MCF 10A (cell line): ENCODE measurements at regions not wholly inside any gene's neighbourhood (a gene's known extent, or its start where the extent isn't known, plus 50 kb on each side); places are given as distances from the start of the nearest gene placed in this dataset.
"Not testable (repeated sequence)": the region's sequence is repeated elsewhere in the genome, so short reads cannot be mapped to it uniquely, and the experiment has no call there.

Experiments used
- BruUV-seq: library from RNA; stranded (reverse); fragments of 400-500 nt; replicated peaks from 2 replicates; lab custom pipeline; 2021; lab: Mats Ljungman, UMichigan
- CTCF ChIA-PET: fragments of 300-600 bp; sonication (Branson Sonifier 250); formaldehyde crosslinking; extraction: SDS; loops from one replicate; lab custom pipeline; 2021; ENCODE audit warnings: antibody characterized with exemption, inconsistent platforms; lab: Yijun Ruan, JAX
- POLR2A ChIA-PET: fragments of 300-600, 350-650 bp; sonication (Branson Sonifier 250); formaldehyde crosslinking; extraction: SDS; loops from one replicate; lab custom pipeline; 2020; ENCODE audit warnings: antibody characterized with exemption, inconsistent platforms; lab: Yijun Ruan, JAX
- DNase-seq: peaks from one replicate; pipeline ENCODE4 v3.0.0-alpha.2; 2018; ENCODE audit not compliant: unreplicated experiment
- H3K27ac Mint-ChIP-seq: one replicate; pipeline ENCODE4 v1.8.0; 2022; ENCODE audit warnings: mild to moderate bottlenecking, low read depth, mixed read lengths; ENCODE audit not compliant: unreplicated experiment
- H3K27me3 Mint-ChIP-seq: one replicate; pipeline ENCODE4 v1.8.0; 2022; ENCODE audit warnings: mixed read lengths; ENCODE audit not compliant: insufficient read depth, unreplicated experiment
- H3K36me3 Mint-ChIP-seq: one replicate; pipeline ENCODE4 v1.8.0; 2022; ENCODE audit warnings: mild to moderate bottlenecking, moderate library complexity, mixed read lengths; ENCODE audit not compliant: insufficient read depth, unreplicated experiment
- H3K4me1 Mint-ChIP-seq: one replicate; pipeline ENCODE4 v1.8.0; 2022; ENCODE audit warnings: mixed read lengths; ENCODE audit not compliant: insufficient read depth, unreplicated experiment
- H3K4me3 Mint-ChIP-seq: one replicate; pipeline ENCODE4 v1.8.0; 2022; ENCODE audit warnings: mild to moderate bottlenecking, moderate library complexity, mixed read lengths; ENCODE audit not compliant: unreplicated experiment
- H3K9me3 Mint-ChIP-seq: one replicate; pipeline ENCODE4 v1.8.0; 2022; ENCODE audit warnings: mixed read lengths; ENCODE audit not compliant: unreplicated experiment
- intact Hi-C: fragments of 100-400 bp; cut with micrococcal nuclease; formaldehyde crosslinking; loops from 2 replicates; pipeline ENCODE4 v1.14.1; 2022
- TF ChIP-seq, protein P1 (sequence below): fragments of 200-600 bp; IDR thresholded peaks from one replicate; pipeline ENCODE4 v1.8.0; 2022; ENCODE audit warnings: antibody characterized with exemption, mild to moderate bottlenecking; ENCODE audit not compliant: unreplicated experiment

DNA sequence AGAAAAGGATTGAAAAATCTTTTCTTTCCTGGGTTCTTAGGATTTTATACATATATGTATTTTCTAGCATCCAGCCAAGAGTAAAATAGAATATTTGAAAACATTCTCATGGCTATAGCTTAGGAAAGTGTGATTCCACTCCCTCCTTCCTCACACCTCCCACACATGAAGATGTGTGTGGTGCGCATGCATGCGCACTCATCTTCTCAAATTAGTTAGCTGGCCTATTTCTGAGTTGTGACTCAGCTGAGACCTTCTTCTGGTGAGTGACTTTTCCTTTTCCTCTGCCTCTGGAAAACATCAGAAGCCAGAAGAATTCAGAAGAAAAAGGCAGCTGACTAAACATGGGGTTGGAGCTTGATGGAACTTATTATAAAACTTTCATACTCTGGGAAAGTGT is 149.8 kb downstream of the OR4C45 start:
- Mint-ChIP-seq H3K4me3 (no peak overlapping the region), H3K36me3 (no peaks in the 10 kb centered on the region), H3K27me3 (no peaks in the 10 kb centered on the region), H3K9me3 (no peaks in the 10 kb centered on the region), H3K4me1 (peaks cover 9% of the 10 kb centered on the region), H3K27ac (no peak overlapping the region)
- TF ChIP-seq, protein P1, sequence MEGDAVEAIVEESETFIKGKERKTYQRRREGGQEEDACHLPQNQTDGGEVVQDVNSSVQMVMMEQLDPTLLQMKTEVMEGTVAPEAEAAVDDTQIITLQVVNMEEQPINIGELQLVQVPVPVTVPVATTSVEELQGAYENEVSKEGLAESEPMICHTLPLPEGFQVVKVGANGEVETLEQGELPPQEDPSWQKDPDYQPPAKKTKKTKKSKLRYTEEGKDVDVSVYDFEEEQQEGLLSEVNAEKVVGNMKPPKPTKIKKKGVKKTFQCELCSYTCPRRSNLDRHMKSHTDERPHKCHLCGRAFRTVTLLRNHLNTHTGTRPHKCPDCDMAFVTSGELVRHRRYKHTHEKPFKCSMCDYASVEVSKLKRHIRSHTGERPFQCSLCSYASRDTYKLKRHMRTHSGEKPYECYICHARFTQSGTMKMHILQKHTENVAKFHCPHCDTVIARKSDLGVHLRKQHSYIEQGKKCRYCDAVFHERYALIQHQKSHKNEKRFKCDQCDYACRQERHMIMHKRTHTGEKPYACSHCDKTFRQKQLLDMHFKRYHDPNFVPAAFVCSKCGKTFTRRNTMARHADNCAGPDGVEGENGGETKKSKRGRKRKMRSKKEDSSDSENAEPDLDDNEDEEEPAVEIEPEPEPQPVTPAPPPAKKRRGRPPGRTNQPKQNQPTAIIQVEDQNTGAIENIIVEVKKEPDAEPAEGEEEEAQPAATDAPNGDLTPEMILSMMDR: no peak
- no TSS peak for BruUV-seq
- no peak for DNase-seq
- intact Hi-C loops: no loop called here
- CTCF ChIA-PET: no interaction called here
- POLR2A ChIA-PET: no interaction called here

DNA sequence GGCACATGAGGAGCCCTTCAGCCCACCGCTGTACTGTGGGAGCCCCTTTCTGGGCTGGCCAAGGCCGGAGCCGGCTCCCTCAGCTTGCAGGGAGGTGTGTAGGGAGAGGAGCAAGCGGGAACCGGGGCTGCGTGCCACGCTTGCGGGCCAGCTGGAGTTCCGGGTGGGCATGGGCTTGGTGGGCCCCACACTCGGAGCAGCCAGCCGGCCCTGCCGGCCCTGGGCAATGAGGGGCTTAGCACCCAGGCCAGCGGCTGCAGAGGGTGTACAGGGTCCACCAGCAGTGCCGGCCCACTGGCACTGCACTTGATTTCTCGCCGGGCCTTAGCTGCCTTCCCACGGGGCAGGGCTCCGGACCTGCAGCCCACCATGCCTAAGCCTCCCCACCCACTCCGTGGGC is 150.5 kb downstream of the OR4C45 start:
- BruUV-seq, H3K36me3 Mint-ChIP-seq, intact Hi-C loops, H3K4me3 Mint-ChIP-seq, H3K27ac Mint-ChIP-seq, POLR2A ChIA-PET, H3K4me1 Mint-ChIP-seq, DNase-seq, H3K9me3 Mint-ChIP-seq, H3K27me3 Mint-ChIP-seq: not testable (repeated sequence)
- CTCF ChIA-PET: interaction anchor here (0.7 kb wide), 1 partner anchor 8 kb away, joined by 3 read pairs; no protein-coding TSS in a partner anchor

DNA sequence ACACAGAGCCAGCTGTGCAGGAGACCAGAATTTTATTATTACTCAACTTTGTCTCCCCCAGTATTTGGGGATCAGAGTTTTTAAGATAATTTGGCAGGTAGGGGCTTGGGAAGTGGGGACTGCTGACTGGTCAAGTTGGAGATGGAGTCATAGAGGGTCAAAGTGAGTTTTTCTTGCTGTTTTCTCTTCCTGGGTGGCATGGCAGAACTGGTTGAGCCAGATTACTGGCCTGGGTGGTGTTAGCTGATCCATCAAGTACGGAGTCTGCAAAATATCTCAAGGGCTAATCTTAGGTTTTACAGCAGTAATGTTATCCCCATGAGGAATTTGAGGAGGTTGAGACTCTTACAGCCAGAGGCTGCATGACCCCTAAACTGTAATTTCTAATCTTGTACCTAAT is 153.5 kb downstream of the OR4C45 start:
- Mint-ChIP-seq H3K4me1 (no peaks in the 10 kb centered on the region), H3K36me3 (peaks cover 6% of the 10 kb centered on the region), H3K27ac (no peak overlapping the region), H3K9me3 (no peaks in the 10 kb centered on the region), H3K27me3 (no peaks in the 10 kb centered on the region), H3K4me3 (no peak overlapping the region)
- no TSS peak for BruUV-seq
- TF ChIP-seq, protein P1: no peak
- DNase-seq: no peak
- ChIA-PET POLR2A (no interaction called here), CTCF (no interaction called here)
- intact Hi-C loops: no loop called here

DNA sequence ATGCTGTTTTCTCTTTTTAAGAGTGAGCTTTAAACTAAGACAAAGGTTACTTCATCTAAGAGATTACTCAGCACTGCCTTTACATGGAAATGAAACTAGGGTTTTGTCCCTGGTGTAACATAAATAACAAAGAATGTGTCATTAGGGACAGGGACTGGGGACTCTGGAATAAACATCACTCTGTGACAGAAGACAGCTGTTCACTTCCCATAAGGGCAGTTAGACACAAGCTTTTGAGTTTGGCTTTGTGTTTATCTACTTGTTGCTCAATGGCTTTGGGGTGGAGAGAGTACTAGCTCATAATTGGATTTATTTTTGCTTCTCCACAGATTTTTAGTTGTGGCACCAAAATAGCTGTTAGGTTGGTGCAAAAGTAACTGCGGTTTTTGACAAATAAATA is 154.5 kb downstream of the OR4C45 start:
- Mint-ChIP-seq H3K4me3 (no peak overlapping the region), H3K36me3 (peaks cover 6% of the 10 kb centered on the region), H3K27me3 (no peaks in the 10 kb centered on the region), H3K4me1 (no peaks in the 10 kb centered on the region), H3K9me3 (no peaks in the 10 kb centered on the region), H3K27ac (no peak overlapping the region)
- intact Hi-C loops: no loop called here
- TF ChIP-seq, protein P1: no peak
- ChIA-PET POLR2A (interaction anchor here (1.1 kb wide), 1 partner anchor 13 kb away, joined by 5 read pairs; no protein-coding TSS in a partner anchor), CTCF (interaction anchor here (0.6 kb wide), 1 partner anchor 28 kb away, joined by 3 read pairs; no protein-coding TSS in a partner anchor)
- DNase-seq: no peak
- no TSS peak for BruUV-seq
